ENCODE measurements at regions not wholly inside any gene's neighbourhood (a gene's known extent, or its start where the extent isn't known, plus 50 kb on each side); places are given as distances from the start of the nearest gene placed in this dataset.

GRCh38 chr20:53891306-53891894 is 179.0 kb downstream of the BCAS1 start:
- peaks cover 0 to 45% (median 27%) of the 10 kb centered on the region in 6 donors for H3K4me1 ChIP-seq
- H3K27me3 ChIP-seq (replicated peaks in 1 of 7), result no peaks in the 10 kb centered on the region
- whole genome bisulfite sequencing, 5 donors, result 85 to 97% (median 95%) methylated on average over 1 of the region's 1 CpG
- no peaks in the 10 kb centered on the region for H3K36me3 ChIP-seq
- TF ChIP-seq POLR2AphosphoS5 (IDR thresholded peaks at IDR 0.05) (no peak), POLR2A (IDR thresholded peaks at IDR 0.05) (no peak), CTCF (IDR thresholded peaks at IDR 0.05 in 8 of 11, conservative IDR thresholded peaks at IDR 0.05 in 3 of 11) (no peak)
- H3K4me3 ChIP-seq, result no peak overlapping the region
- peak overlapping the region in 4 of 8 donors; percentile 25 to 43 (median 39) for H3K27ac ChIP-seq
- intact Hi-C loops (cut with DNase I; ENCODE audit: low total_unique reads), result no loop called here
- no peaks in the 10 kb centered on the region for H3K9me3 ChIP-seq
- no peak for DNase-seq

- H3K4me1 ChIP-seq, result peaks cover 0 to 45% (median 27%) of the 10 kb centered on the region in 6 donors
- peak overlapping the region in 4 of 8 donors; percentile 25 to 43 (median 39) for H3K27ac ChIP-seq
- H3K36me3 ChIP-seq, result no peaks in the 10 kb centered on the region
- intact Hi-C loops (cut with DNase I; ENCODE audit: low total_unique reads), result no loop called here
- DNase-seq, result no peak
- H3K4me3 ChIP-seq, result no peak overlapping the region
- peak in 1 of 3 donors; percentile 36 for TF ChIP-seq POLR2AphosphoS5 (IDR thresholded peaks at IDR 0.05)
- no peak for TF ChIP-seq CTCF (IDR thresholded peaks at IDR 0.05 in 8 of 11, conservative IDR thresholded peaks at IDR 0.05 in 3 of 11)
- no peaks in the 10 kb centered on the region for H3K27me3 ChIP-seq (replicated peaks in 1 of 7)
- WGBS, 5 donors, result 74 to 84% (median 77%) methylated on average over 6 of the region's 6 CpGs
- H3K9me3 ChIP-seq, result no peaks in the 10 kb centered on the region
These were observed 179.7 kb downstream of the BCAS1 start for GRCh38 chr20:53890443-53891305.

GRCh38 chr20:53889411-53890148 is 180.8 kb downstream of the BCAS1 start:
- intact Hi-C loops (cut with DNase I; ENCODE audit: low total_unique reads), result no loop called here
- peaks cover 0 to 35% (median 20%) of the 10 kb centered on the region in 6 donors for H3K4me1 ChIP-seq
- 93 to 96% (median 94%) methylated on average over 10 of the region's 10 CpGs for WGBS, 5 donors
- no peaks in the 10 kb centered on the region for H3K27me3 ChIP-seq (replicated peaks in 1 of 7)
- H3K27ac ChIP-seq, result no peak overlapping the region
- H3K4me3 ChIP-seq, result no peak overlapping the region
- DNase-seq, result no peak
- H3K36me3 ChIP-seq, result no peaks in the 10 kb centered on the region
- no peaks in the 10 kb centered on the region for H3K9me3 ChIP-seq
- TF ChIP-seq POLR2AphosphoS5 (IDR thresholded peaks at IDR 0.05) (no peak), CTCF (IDR thresholded peaks at IDR 0.05 in 8 of 11, conservative IDR thresholded peaks at IDR 0.05 in 3 of 11) (no peak), POLR2A (IDR thresholded peaks at IDR 0.05) (no peak)

Data from spleen (tissue), 11 donors.